ENCODE measurements at regions not wholly inside any gene's neighbourhood (a gene's known extent, or its start where the extent isn't known, plus 50 kb on each side); places are given as distances from the start of the nearest gene placed in this dataset.

DNA sequence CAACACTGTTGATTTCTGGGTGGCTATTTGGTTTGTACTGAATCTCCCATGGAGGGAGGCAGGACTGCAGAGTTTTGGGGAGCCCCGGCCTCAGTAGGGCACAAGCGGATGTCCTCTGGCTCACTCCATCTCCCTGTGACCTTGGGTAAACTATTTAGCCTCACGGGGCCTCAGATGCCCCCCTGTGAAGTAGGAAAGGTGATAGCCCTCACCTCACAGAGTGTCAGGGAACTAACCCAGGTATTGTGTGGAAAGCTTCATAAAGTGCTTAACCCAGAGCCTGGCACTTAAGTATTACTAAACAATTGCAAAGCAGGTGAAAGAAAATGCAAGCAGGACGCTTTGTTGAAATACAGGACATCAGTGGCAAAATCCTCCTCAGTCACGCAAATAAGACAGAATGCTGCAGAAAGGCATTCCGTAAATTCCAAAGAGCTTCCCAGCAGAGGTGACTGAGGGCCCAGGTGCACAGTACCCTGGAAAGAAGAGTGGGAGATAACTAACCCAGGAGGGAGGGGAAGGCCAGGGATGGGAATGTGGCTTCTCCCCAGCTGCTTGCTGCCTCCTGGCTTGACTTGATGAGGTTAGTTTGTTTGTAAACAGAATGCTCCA, 436.3 kb downstream of the PRDM2 start:
- intact Hi-C loops (cut with micrococcal nuclease; ENCODE audit: unreplicated experiment) = no loop called here
- no peak for DNase-seq
- Histone ChIP-seq H3K9me3 (ENCODE audit: insufficient read depth, low read depth) (no peaks in the 10 kb centered on the region), H3K4me1 (replicated peaks; ENCODE audit: insufficient read depth) (no peaks in the 10 kb centered on the region), H3K9me2 (ENCODE audit: insufficient read depth) (no peaks in the 10 kb centered on the region), H4K20me1 (ENCODE audit: insufficient read depth) (no peaks in the 10 kb centered on the region), H3K4me3 (no peak overlapping the region), H3K36me3 (ENCODE audit: low read depth) (no peaks in the 10 kb centered on the region), H2AFZ (no peak overlapping the region), H3F3A (ENCODE audit: insufficient read depth, low read depth) (no peaks in the 10 kb centered on the region), H3K27ac (no peak overlapping the region), H3K27me3 (ENCODE audit: insufficient read depth, low read depth) (peaks cover 3% of the 10 kb centered on the region; the same call in 1 of the 2 replicates), H3K4me2 (no peak overlapping the region), H3K79me2 (ENCODE audit: low read depth) (no peaks in the 10 kb centered on the region)
- POLR2A ChIA-PET (ENCODE audit: unreplicated experiment) = no interaction called here
- TF ChIP-seq, protein P1, sequence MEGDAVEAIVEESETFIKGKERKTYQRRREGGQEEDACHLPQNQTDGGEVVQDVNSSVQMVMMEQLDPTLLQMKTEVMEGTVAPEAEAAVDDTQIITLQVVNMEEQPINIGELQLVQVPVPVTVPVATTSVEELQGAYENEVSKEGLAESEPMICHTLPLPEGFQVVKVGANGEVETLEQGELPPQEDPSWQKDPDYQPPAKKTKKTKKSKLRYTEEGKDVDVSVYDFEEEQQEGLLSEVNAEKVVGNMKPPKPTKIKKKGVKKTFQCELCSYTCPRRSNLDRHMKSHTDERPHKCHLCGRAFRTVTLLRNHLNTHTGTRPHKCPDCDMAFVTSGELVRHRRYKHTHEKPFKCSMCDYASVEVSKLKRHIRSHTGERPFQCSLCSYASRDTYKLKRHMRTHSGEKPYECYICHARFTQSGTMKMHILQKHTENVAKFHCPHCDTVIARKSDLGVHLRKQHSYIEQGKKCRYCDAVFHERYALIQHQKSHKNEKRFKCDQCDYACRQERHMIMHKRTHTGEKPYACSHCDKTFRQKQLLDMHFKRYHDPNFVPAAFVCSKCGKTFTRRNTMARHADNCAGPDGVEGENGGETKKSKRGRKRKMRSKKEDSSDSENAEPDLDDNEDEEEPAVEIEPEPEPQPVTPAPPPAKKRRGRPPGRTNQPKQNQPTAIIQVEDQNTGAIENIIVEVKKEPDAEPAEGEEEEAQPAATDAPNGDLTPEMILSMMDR (conservative IDR thresholded peaks at IDR 0.05) = no peak
- no peak for TF ChIP-seq EZH2 (IDR thresholded peaks at IDR 0.05; ENCODE audit: low read depth)
- no TSS peak for BruUV-seq (replicated peaks)
- CTCF ChIA-PET = no interaction called here

DNA sequence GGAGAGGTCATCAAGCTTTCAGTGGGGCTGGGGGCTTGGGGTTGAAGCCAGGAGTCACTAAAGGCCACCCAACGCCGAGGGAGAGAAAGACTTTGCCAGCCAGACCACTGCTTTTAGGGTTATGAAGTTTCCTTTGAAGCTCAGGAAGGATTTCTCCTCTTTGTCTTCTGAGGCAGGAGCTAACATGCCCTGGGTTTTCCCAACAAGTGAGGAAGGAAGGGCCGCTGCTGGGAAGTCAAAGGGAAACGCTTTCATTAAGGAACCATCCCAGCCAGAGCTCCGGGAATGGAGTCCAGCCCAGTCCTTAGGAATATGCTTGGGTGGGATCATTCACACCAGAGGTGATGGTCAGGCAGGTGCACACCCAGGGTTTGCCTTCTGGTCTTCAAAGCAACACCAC, 436.9 kb downstream of the PRDM2 start:
- CTCF ChIA-PET = no interaction called here
- intact Hi-C loops (cut with micrococcal nuclease; ENCODE audit: unreplicated experiment) = no loop called here
- no peaks in the 10 kb centered on the region for H3F3A ChIP-seq (ENCODE audit: insufficient read depth, low read depth)
- no peak overlapping the region for H3K27ac ChIP-seq
- H3K9me2 ChIP-seq (ENCODE audit: insufficient read depth) = no peaks in the 10 kb centered on the region
- H4K20me1 ChIP-seq (ENCODE audit: insufficient read depth) = no peaks in the 10 kb centered on the region
- POLR2A ChIA-PET (ENCODE audit: unreplicated experiment) = no interaction called here
- no peak overlapping the region for H3K4me2 ChIP-seq
- peaks cover 3% of the 10 kb centered on the region; the same call in 1 of the 2 replicates for H3K27me3 ChIP-seq (ENCODE audit: insufficient read depth, low read depth)
- H3K36me3 ChIP-seq (ENCODE audit: low read depth) = no peaks in the 10 kb centered on the region
- BruUV-seq (replicated peaks) = no TSS peak
- TF ChIP-seq, protein P1 (conservative IDR thresholded peaks at IDR 0.05) = no peak
- no peak for TF ChIP-seq EZH2 (IDR thresholded peaks at IDR 0.05; ENCODE audit: low read depth)
- no peak for DNase-seq
- H3K9me3 ChIP-seq (ENCODE audit: insufficient read depth, low read depth) = no peaks in the 10 kb centered on the region
- H3K79me2 ChIP-seq (ENCODE audit: low read depth) = no peaks in the 10 kb centered on the region
- no peak overlapping the region for H2AFZ ChIP-seq
- H3K4me3 ChIP-seq = no peak overlapping the region
- H3K4me1 ChIP-seq (replicated peaks; ENCODE audit: insufficient read depth) = no peaks in the 10 kb centered on the region

DNA sequence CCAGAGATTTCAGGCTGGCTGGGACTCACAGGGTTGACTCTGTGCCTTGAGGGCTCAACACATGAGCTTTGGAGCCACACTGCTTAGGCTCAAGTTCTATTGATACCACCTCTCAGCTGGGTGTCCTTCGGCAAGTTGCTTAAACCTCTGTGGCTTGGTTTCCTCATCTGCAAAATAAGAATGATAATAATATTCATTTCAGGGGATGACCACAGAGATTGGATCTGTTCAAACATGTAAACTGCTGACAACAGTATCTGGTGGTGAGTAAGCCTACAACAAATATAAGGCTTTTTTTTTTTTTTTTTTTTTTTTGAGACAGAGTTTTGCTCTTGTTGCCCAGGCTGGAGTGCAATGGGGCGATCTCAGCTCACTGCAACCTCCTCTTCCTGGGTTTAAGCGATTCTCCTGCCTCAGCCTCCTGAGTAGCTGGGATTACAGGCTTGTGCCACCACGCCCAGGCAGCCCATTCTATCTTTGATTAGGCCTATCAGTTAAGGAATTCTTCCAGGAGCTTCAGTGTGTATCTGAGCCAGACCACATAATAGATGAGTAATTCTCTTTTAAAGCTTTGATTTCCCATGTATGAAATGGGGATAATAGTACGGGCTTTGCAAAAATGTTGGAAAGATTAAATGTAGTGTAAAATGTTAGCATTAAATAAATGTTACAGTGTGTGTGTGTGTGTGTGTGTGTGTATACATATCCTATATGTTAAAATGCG, 437.6 kb downstream of the PRDM2 start:
- no peaks in the 10 kb centered on the region for H3F3A ChIP-seq (ENCODE audit: insufficient read depth, low read depth)
- H3K4me1 ChIP-seq (replicated peaks; ENCODE audit: insufficient read depth) = no peaks in the 10 kb centered on the region
- H3K27me3 ChIP-seq (ENCODE audit: insufficient read depth, low read depth) = peaks cover 3% of the 10 kb centered on the region; the same call in 1 of the 2 replicates
- intact Hi-C loops (cut with micrococcal nuclease; ENCODE audit: unreplicated experiment) = no loop called here
- H2AFZ ChIP-seq = no peak overlapping the region
- BruUV-seq (replicated peaks) = no TSS peak
- no peak overlapping the region for H3K4me3 ChIP-seq
- H3K36me3 ChIP-seq (ENCODE audit: low read depth) = no peaks in the 10 kb centered on the region
- no peak for TF ChIP-seq EZH2 (IDR thresholded peaks at IDR 0.05; ENCODE audit: low read depth)
- TF ChIP-seq, protein P1 (conservative IDR thresholded peaks at IDR 0.05) = no peak
- H3K79me2 ChIP-seq (ENCODE audit: low read depth) = no peaks in the 10 kb centered on the region
- no peaks in the 10 kb centered on the region for H3K9me2 ChIP-seq (ENCODE audit: insufficient read depth)
- no peaks in the 10 kb centered on the region for H3K9me3 ChIP-seq (ENCODE audit: insufficient read depth, low read depth)
- H4K20me1 ChIP-seq (ENCODE audit: insufficient read depth) = no peaks in the 10 kb centered on the region
- no peak overlapping the region for H3K4me2 ChIP-seq
- DNase-seq = no peak
- CTCF ChIA-PET = no interaction called here
- POLR2A ChIA-PET (ENCODE audit: unreplicated experiment) = no interaction called here
- H3K27ac ChIP-seq = no peak overlapping the region

Data from PC-9 (cell line).